ENCODE measurements at regions not wholly inside any gene's neighbourhood (a gene's known extent, or its start where the extent isn't known, plus 50 kb on each side); places are given as distances from the start of the nearest gene placed in this dataset.

GRCh38 chr9:73847536-73847935 lies 649.6 kb upstream of the RORB start:
- H3K27ac ChIP-seq = no peak overlapping the region
- no peaks in the 10 kb centered on the region for H3K4me1 ChIP-seq
- WGBS, 2 donors = 11 to 21% methylated on average over 3 of the region's 3 CpGs
- H3K36me3 ChIP-seq = no peaks in the 10 kb centered on the region
- no peaks in the 10 kb centered on the region for H3K27me3 ChIP-seq
- H3K9me3 ChIP-seq = no peaks in the 10 kb centered on the region
- no peak for FAIRE-seq
- intact Hi-C loops (cut with DNase I) = no loop called here
- no peak for DNase-seq
- no peak overlapping the region for H3K4me3 ChIP-seq
- TF ChIP-seq CTCF (IDR thresholded peaks at IDR 0.05) = no peak
- no peak for ATAC-seq

GRCh38 chr9:73853549-73853948 lies 643.6 kb upstream of the RORB start:
- no peak for ATAC-seq
- no peaks in the 10 kb centered on the region for H3K36me3 ChIP-seq
- 48 to 64% methylated on average over 3 of the region's 3 CpGs for WGBS, 2 donors

GRCh38 chr9:73855206-73855605 lies 641.9 kb upstream of the RORB start:
- Histone ChIP-seq H3K9me3 (no peaks in the 10 kb centered on the region), H3K36me3 (no peaks in the 10 kb centered on the region), H3K4me3 (no peak overlapping the region), H3K27me3 (no peaks in the 10 kb centered on the region), H3K4me1 (no peaks in the 10 kb centered on the region), H3K27ac (no peak overlapping the region)
- no peak for TF ChIP-seq CTCF (IDR thresholded peaks at IDR 0.05)
- FAIRE-seq = no peak
- no peak for ATAC-seq
- no peak for DNase-seq
- intact Hi-C loops (cut with DNase I) = no loop called here

More at GRCh38 chr9:73853549-73853948, 643.6 kb upstream of the RORB start:
- TF ChIP-seq CTCF (IDR thresholded peaks at IDR 0.05) = no peak
- FAIRE-seq (no peak), DNase-seq (no peak)
- Histone ChIP-seq H3K4me1 (no peaks in the 10 kb centered on the region), H3K9me3 (no peaks in the 10 kb centered on the region), H3K27ac (no peak overlapping the region), H3K4me3 (no peak overlapping the region), H3K27me3 (no peaks in the 10 kb centered on the region)
- intact Hi-C loops (cut with DNase I) = no loop called here

GRCh38 chr9:73863924-73864323 lies 633.2 kb upstream of the RORB start:
- DNase-seq = no peak
- no peak for ATAC-seq
- Histone ChIP-seq H3K36me3 (no peaks in the 10 kb centered on the region), H3K27ac (no peak overlapping the region), H3K27me3 (no peaks in the 10 kb centered on the region), H3K4me1 (no peaks in the 10 kb centered on the region), H3K9me3 (no peaks in the 10 kb centered on the region), H3K4me3 (no peak overlapping the region)
- no peak for FAIRE-seq
- no peak for TF ChIP-seq CTCF (IDR thresholded peaks at IDR 0.05)
- intact Hi-C loops (cut with DNase I) = no loop called here

GRCh38 chr9:73866451-73866850 lies 630.7 kb upstream of the RORB start:
- H3K36me3 ChIP-seq = no peaks in the 10 kb centered on the region
- H3K4me3 ChIP-seq = no peak overlapping the region
- 37 to 45% methylated on average over 4 of the region's 4 CpGs for WGBS, 2 donors
- ATAC-seq (no peak), DNase-seq (no peak), FAIRE-seq (no peak)
- no peaks in the 10 kb centered on the region for H3K4me1 ChIP-seq
- intact Hi-C loops (cut with DNase I) = no loop called here
- no peaks in the 10 kb centered on the region for H3K9me3 ChIP-seq
- TF ChIP-seq CTCF (IDR thresholded peaks at IDR 0.05) = no peak
- no peak overlapping the region for H3K27ac ChIP-seq
- no peaks in the 10 kb centered on the region for H3K27me3 ChIP-seq
